ENCODE measurements at regions not wholly inside any gene's neighbourhood (a gene's known extent, or its start where the extent isn't known, plus 50 kb on each side); places are given as distances from the start of the nearest gene placed in this dataset.

DNA sequence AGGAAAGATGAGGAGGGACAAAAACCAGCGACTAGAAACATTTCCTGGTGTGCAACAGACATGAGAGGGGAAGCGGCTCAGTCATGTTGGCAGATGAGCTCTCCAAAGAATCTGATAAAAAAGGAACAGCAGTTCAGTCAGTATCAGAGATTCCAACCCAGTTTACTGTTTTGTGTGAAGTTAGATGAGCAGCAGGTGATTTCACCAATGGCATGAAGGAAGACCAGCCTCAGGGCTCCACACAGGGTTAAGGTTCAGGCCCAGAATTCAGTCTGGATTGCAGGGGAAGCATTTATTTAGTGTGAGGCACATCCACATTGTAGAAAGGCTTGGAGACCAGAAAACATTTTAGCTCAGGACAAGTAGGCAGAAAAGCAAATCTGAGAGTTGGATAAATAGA, 317.8 kb downstream of the C6orf118 start:
- 78% methylated on average over 2 of the region's 2 CpGs for WGBS, 2 donors
- Histone ChIP-seq H3K36me3 (no peaks in the 10 kb centered on the region), H3K9me3 (no peaks in the 10 kb centered on the region), H3K4me1 (no peaks in the 10 kb centered on the region), H3K27me3 (no peaks in the 10 kb centered on the region), H3K27ac (no peak overlapping the region), H3K4me3 (no peak overlapping the region)
- no peak for TF ChIP-seq CTCF (IDR thresholded peaks at IDR 0.05)
- TF ChIP-seq EP300 (IDR thresholded peaks at IDR 0.05) = no peak
- no peak for TF ChIP-seq POLR2A (IDR thresholded peaks at IDR 0.05)
- no peak for DNase-seq (ENCODE audit: low spot score in 2 of 2)

- H3K27me3 ChIP-seq = no peaks in the 10 kb centered on the region
- no peak overlapping the region for H3K4me3 ChIP-seq
- H3K9me3 ChIP-seq = no peaks in the 10 kb centered on the region
- no peaks in the 10 kb centered on the region for H3K4me1 ChIP-seq
- H3K36me3 ChIP-seq = no peaks in the 10 kb centered on the region
- TF ChIP-seq POLR2A (IDR thresholded peaks at IDR 0.05) (no peak), EP300 (IDR thresholded peaks at IDR 0.05) (no peak), CTCF (IDR thresholded peaks at IDR 0.05) (no peak)
- no peak for DNase-seq (ENCODE audit: low spot score in 2 of 2)
- 93 to 95% methylated on average over 2 of the region's 2 CpGs for WGBS, 2 donors
- no peak overlapping the region for H3K27ac ChIP-seq
These were observed 318.5 kb downstream of the C6orf118 start for GRCh38 chr6:164990901-164991300.

DNA sequence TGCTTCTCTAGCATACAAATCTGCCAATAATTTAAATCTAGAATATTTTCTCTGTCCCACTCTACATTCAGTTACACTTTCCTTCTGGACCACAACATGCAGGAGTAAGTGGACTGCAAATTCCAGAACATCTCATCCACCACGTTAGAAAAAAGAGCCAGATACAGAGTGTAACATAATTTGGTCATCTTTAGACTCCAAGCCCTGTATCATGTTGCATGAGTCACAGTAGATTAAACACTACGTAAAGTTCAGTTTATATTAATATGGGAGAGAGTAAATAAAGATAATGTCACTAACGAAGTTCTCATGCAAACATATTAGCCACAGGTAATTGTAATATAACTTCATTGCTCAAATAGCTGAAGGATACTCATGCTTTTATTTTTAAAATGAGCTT, 327.0 kb downstream of the C6orf118 start:
- TF ChIP-seq EP300 (IDR thresholded peaks at IDR 0.05) (no peak), CTCF (IDR thresholded peaks at IDR 0.05) (no peak), POLR2A (IDR thresholded peaks at IDR 0.05) (no peak)
- Histone ChIP-seq H3K27ac (no peak overlapping the region), H3K36me3 (no peaks in the 10 kb centered on the region), H3K9me3 (peaks cover 0 to 4% (median 1%) of the 10 kb centered on the region in 4 donors), H3K4me3 (no peak overlapping the region), H3K4me1 (no peaks in the 10 kb centered on the region), H3K27me3 (no peaks in the 10 kb centered on the region)
- WGBS, 2 donors = 66 to 78% methylated on average over 3 of the region's 3 CpGs
- DNase-seq (ENCODE audit: low spot score in 2 of 2) = no peak

DNA sequence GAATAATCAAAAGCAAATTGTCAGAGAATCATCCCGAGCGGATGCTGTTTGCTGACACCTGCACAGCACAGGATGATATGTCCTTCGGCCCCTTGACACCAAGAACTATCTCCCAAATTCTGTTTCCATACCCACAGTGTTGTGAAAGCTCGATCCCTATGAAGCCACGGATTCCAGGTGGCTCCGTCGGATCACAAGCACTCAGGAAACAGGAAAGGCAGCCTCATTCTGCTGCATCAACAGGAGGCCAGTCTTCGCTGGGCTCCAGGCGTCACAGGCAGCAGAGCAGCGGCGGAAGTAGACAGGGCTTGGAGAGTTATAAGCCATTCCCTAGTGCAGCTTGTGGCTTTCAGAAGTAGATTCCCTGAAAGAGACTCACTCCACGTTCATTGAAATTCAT, 342.3 kb downstream of the C6orf118 start:
- Histone ChIP-seq H3K4me3 (no peak overlapping the region), H3K27me3 (no peaks in the 10 kb centered on the region), H3K4me1 (no peaks in the 10 kb centered on the region), H3K27ac (no peak overlapping the region), H3K36me3 (no peaks in the 10 kb centered on the region), H3K9me3 (peaks cover 0 to 8% (median 0%) of the 10 kb centered on the region in 4 donors)
- WGBS, 2 donors = 69 to 80% methylated on average over 12 of the region's 12 CpGs
- TF ChIP-seq EP300 (IDR thresholded peaks at IDR 0.05) = no peak
- TF ChIP-seq POLR2A (IDR thresholded peaks at IDR 0.05) = no peak
- no peak for TF ChIP-seq CTCF (IDR thresholded peaks at IDR 0.05)
- no peak for DNase-seq (ENCODE audit: low spot score in 2 of 2)

- H3K4me1 ChIP-seq = no peaks in the 10 kb centered on the region
- DNase-seq (ENCODE audit: low spot score in 2 of 2) = no peak
- no peaks in the 10 kb centered on the region for H3K36me3 ChIP-seq
- peaks cover 0 to 11% (median 0%) of the 10 kb centered on the region in 4 donors for H3K9me3 ChIP-seq
- WGBS, 2 donors = 57 to 83% methylated on average over 1 of the region's 1 CpG
- no peaks in the 10 kb centered on the region for H3K27me3 ChIP-seq
- no peak overlapping the region for H3K27ac ChIP-seq
- H3K4me3 ChIP-seq = no peak overlapping the region
- TF ChIP-seq EP300 (IDR thresholded peaks at IDR 0.05) (no peak), POLR2A (IDR thresholded peaks at IDR 0.05) (no peak), CTCF (IDR thresholded peaks at IDR 0.05) (no peak)
These were observed 346.6 kb downstream of the C6orf118 start for GRCh38 chr6:164962805-164963204.

All from tibial nerve (tissue), 4 donors.